ENCODE measurements at regions not wholly inside any gene's neighbourhood (a gene's known extent, or its start where the extent isn't known, plus 50 kb on each side); places are given as distances from the start of the nearest gene placed in this dataset.

- no peak for TF ChIP-seq CTCF (IDR thresholded peaks at IDR 0.05)
- TF ChIP-seq POLR2AphosphoS5 (IDR thresholded peaks at IDR 0.05), result no peak
- no peak for TF ChIP-seq EP300 (IDR thresholded peaks at IDR 0.05)
- TF ChIP-seq POLR2A (IDR thresholded peaks at IDR 0.05), result no peak
These were observed 95.3 kb upstream of the FOXN2 start for GRCh38 chr2:48219234-48219554.
